Activated naive CD8-positive, alpha-beta T cell treated with anti-CD3 and anti-CD28 coated beads, Interleukin-2, amount 50 U/mL, for 24 hours (primary cell): ENCODE measurements at regions not wholly inside any gene's neighbourhood (a gene's known extent, or its start where the extent isn't known, plus 50 kb on each side); places are given as distances from the start of the nearest gene placed in this dataset.

ENCODE experiments used
- ATAC-seq: fragments of 150-1000 bp; cut with Tn5 transposase; one replicate; pipeline ENCODE4 v1.10.0; 2021
- DNase-seq: peaks from one replicate; pipeline ENCODE4 v3.0.0; 2021
- H3K27ac Mint-ChIP-seq: one replicate; pipeline ENCODE4 v1.8.0; 2021; ENCODE audit warnings: mild to moderate bottlenecking, mixed read lengths
- H3K27me3 Mint-ChIP-seq: one replicate; pipeline ENCODE4 v1.8.0; 2021; ENCODE audit warnings: mixed read lengths
- H3K36me3 Mint-ChIP-seq: one replicate; pipeline ENCODE4 v1.8.0; 2021; ENCODE audit warnings: low read depth, mixed read lengths
- H3K4me1 Mint-ChIP-seq: one replicate; pipeline ENCODE4 v1.8.0; 2021; ENCODE audit warnings: mixed read lengths
- H3K4me3 Mint-ChIP-seq: one replicate; pipeline ENCODE4 v1.8.0; 2021; ENCODE audit warnings: mild to moderate bottlenecking, moderate library complexity, mixed read lengths
- H3K9me3 Mint-ChIP-seq: one replicate; pipeline ENCODE4 v1.8.0; 2021; ENCODE audit warnings: mixed read lengths

DNA sequence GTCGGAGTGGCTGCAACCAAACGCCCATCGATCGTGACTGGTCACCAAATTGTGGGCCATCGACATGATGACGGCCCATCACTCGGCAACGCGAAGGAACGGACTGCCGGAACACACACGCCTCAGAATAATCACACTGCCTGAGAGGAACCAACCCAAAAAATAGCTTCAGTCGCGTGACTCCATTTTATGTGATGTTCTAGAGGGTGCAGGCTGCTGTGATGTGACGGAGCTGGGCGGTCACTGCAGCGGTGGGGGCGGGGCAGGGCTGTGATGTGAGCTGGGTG is 174.6 kb downstream of the CTTN start:
- Mint-ChIP-seq H3K36me3 (no peaks in the 10 kb centered on the region), H3K27ac (no peak overlapping the region), H3K4me1 (no peaks in the 10 kb centered on the region), H3K27me3 (peaks cover 10% of the 10 kb centered on the region), H3K9me3 (no peaks in the 10 kb centered on the region), H3K4me3 (no peak overlapping the region)
- DNase-seq = no peak
- ATAC-seq = no peak

DNA sequence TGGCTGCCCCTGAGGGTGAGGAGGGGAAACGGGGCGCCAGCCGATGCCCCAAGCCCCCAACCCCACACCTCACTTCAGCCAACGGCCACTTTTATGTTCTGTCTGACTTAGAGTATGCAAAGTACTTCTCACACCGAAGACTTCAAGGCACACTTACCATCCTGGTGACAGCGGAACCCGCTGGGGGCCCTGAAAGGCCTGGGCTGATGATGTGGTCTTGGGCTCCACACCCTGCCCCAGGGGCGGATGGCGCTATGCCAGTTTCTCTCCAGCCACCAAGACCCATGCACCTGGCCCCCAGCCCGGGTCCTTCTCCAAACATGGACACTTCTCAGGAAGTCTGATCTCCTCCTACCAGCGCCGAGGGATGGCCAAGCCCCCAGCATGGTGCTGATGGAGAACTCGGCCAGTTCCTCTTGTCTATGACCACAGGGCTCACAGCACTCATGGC is 175.4 kb downstream of the CTTN start:
- H3K27ac Mint-ChIP-seq = no peak overlapping the region
- no peaks in the 10 kb centered on the region for H3K9me3 Mint-ChIP-seq
- H3K36me3 Mint-ChIP-seq = no peaks in the 10 kb centered on the region
- DNase-seq = no peak
- peaks cover 10% of the 10 kb centered on the region for H3K27me3 Mint-ChIP-seq
- H3K4me3 Mint-ChIP-seq = no peak overlapping the region
- ATAC-seq = no peak
- no peaks in the 10 kb centered on the region for H3K4me1 Mint-ChIP-seq

- DNase-seq = no peak
- Mint-ChIP-seq H3K36me3 (no peaks in the 10 kb centered on the region), H3K9me3 (no peaks in the 10 kb centered on the region), H3K4me3 (no peak overlapping the region), H3K4me1 (no peaks in the 10 kb centered on the region), H3K27me3 (peaks cover 3% of the 10 kb centered on the region), H3K27ac (no peak overlapping the region)
- no peak for ATAC-seq
Measured at GRCh38 chr11:70574725-70575347, 176.5 kb downstream of the CTTN start.

DNA sequence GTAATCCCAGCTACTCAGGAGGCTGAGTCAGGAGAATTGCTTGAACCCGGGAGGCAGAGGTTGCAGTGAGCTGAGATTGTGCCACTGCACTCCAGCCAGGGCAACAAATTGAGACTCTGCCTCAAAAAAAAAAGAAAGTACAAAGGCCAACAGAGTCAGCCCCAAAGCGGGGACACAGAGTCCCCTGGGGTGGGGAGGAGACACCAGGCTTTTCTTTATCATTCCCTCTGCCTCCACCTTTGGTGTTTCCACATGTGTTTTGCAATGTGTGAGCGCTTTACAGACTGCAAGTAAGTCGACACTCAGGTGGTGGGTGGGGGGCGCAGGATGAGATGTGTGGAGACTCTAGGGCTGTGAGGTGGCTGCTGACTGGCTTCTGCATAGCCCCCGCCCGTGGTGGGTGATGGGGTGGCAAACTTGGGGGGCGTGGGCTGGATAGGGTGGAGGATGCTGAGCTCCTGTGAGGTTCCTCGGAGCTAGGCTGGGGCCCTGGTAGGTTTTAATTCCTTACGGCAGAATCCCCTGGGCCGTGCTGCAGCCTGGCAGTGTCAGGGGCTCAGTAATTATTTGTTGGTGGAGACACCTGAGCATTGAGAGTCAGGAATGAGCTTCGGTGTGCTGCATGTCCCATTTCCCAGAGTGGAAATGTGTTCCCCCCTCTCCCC is 177.2 kb downstream of the CTTN start:
- Mint-ChIP-seq H3K4me1 (no peaks in the 10 kb centered on the region), H3K9me3 (no peaks in the 10 kb centered on the region), H3K4me3 (no peak overlapping the region), H3K27me3 (peaks cover 3% of the 10 kb centered on the region), H3K36me3 (no peaks in the 10 kb centered on the region), H3K27ac (no peak overlapping the region)
- ATAC-seq (no peak), DNase-seq (no peak)

DNA sequence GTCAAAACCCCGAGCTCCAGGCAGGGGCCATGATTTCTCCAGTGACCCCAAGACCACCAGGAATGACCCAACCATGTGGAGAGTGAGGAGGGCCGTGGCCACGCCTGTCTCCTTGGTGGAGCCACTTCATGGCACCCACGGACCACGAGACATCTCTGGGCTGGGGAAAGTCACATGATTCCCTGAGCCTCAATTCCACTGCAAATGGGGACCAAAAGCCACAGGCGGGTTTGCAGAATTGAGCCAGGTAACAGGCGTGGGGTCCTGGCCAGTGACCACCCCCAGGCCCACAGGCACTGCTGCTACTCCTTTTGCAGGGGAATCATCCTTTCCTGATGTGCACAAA is 178.9 kb downstream of the CTTN start:
- no peak overlapping the region for H3K27ac Mint-ChIP-seq
- H3K4me3 Mint-ChIP-seq = no peak overlapping the region
- H3K4me1 Mint-ChIP-seq = no peaks in the 10 kb centered on the region
- DNase-seq (no peak), ATAC-seq (no peak)
- H3K9me3 Mint-ChIP-seq = no peaks in the 10 kb centered on the region
- H3K27me3 Mint-ChIP-seq = peaks cover 3% of the 10 kb centered on the region
- no peaks in the 10 kb centered on the region for H3K36me3 Mint-ChIP-seq

DNA sequence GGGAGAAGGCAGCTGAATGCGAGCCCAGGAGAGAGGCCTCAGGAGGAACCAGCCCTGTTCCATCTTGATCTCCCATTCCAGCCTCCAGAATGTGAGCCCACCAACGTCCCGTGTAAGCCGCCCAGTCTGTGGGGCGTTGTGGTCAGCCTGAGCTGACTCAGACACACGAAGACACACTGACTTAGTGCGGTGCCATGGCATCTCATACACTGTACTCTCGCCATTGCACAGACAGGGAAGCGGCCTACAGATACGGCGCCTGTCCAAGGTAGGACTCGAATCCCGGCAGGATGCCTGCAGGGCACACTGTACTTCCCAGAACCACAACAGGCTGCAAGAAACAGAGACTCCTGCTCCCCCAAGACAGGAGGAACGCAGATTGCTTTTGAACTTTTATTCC is 179.6 kb downstream of the CTTN start:
- Mint-ChIP-seq H3K9me3 (no peaks in the 10 kb centered on the region), H3K27ac (no peak overlapping the region), H3K4me3 (no peak overlapping the region), H3K4me1 (no peaks in the 10 kb centered on the region), H3K27me3 (peaks cover 3% of the 10 kb centered on the region), H3K36me3 (no peaks in the 10 kb centered on the region)
- ATAC-seq (no peak), DNase-seq (no peak)

DNA sequence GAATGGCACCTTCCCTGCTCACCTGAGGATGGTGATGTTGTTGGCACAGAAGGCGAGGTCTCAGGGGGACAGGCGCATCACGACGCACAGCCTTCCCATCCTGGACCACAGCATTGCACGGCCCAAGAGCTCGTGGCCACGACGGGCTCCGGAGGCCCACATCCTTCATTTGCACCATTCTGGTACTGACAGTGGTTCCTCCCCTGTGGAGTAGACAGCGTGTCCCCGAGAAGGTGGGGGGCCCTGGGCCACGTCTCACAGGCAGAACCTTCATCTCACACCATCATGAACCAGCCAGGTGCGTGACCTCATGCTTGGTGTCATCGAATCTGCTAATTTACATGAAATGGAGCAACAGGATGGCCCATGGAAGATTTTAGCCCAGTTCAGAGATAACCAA is 180.0 kb downstream of the CTTN start:
- Mint-ChIP-seq H3K9me3 (no peaks in the 10 kb centered on the region), H3K27me3 (peaks cover 3% of the 10 kb centered on the region), H3K4me1 (no peaks in the 10 kb centered on the region), H3K27ac (no peak overlapping the region), H3K36me3 (no peaks in the 10 kb centered on the region), H3K4me3 (no peak overlapping the region)
- ATAC-seq = no peak
- DNase-seq = no peak

GRCh38 chr11:70578831-70579230 is 180.5 kb downstream of the CTTN start:
- H3K9me3 Mint-ChIP-seq = no peaks in the 10 kb centered on the region
- H3K4me1 Mint-ChIP-seq = no peaks in the 10 kb centered on the region
- H3K27ac Mint-ChIP-seq = no peak overlapping the region
- DNase-seq (no peak), ATAC-seq (no peak)
- no peaks in the 10 kb centered on the region for H3K36me3 Mint-ChIP-seq
- peaks cover 3% of the 10 kb centered on the region for H3K27me3 Mint-ChIP-seq
- no peak overlapping the region for H3K4me3 Mint-ChIP-seq

GRCh38 chr11:70579316-70579955 is 181.1 kb downstream of the CTTN start:
- Mint-ChIP-seq H3K27ac (no peak overlapping the region), H3K9me3 (no peaks in the 10 kb centered on the region), H3K27me3 (no peaks in the 10 kb centered on the region), H3K36me3 (no peaks in the 10 kb centered on the region), H3K4me3 (no peak overlapping the region), H3K4me1 (no peaks in the 10 kb centered on the region)
- no peak for ATAC-seq
- no peak for DNase-seq

DNA sequence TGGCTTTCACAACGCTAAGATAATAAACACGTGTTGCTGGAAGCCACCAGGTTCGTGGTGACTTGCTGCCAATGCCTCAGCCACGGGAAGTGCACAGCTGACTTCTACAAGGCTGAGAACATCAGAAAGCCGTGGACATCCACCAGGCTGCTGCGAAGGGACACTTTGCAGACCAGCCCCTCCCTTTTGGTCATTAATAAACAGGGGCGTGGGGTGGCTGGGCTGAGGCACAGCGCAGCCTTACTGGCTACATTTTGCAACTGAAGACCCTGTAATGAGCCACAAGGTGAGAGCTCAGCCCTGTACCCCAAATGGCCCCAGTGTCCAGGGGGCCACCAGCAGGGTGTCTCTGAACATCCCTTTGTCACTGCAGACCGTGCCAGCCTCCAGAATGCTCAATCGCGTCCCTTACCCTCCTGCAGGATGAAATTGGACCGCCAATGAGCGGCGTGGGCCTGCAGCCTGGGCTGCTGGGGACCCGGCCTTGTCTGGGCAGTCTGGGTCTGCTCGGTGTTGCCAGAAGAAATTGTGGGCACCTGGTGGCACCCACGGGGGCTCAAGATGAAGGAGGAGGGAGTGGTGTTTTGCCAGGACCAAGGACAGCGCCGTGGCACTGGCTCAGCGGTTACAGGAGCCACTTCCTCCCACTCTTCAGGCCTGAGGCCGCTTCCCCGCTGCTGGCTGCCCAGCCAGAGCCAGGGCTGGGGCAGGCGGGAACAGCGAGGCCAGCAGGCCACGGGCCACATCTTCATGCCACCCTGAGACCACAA is 181.9 kb downstream of the CTTN start:
- Mint-ChIP-seq H3K27me3 (no peaks in the 10 kb centered on the region), H3K4me1 (no peaks in the 10 kb centered on the region), H3K9me3 (no peaks in the 10 kb centered on the region), H3K36me3 (no peaks in the 10 kb centered on the region), H3K4me3 (no peak overlapping the region), H3K27ac (no peak overlapping the region)
- no peak for ATAC-seq
- no peak for DNase-seq

DNA sequence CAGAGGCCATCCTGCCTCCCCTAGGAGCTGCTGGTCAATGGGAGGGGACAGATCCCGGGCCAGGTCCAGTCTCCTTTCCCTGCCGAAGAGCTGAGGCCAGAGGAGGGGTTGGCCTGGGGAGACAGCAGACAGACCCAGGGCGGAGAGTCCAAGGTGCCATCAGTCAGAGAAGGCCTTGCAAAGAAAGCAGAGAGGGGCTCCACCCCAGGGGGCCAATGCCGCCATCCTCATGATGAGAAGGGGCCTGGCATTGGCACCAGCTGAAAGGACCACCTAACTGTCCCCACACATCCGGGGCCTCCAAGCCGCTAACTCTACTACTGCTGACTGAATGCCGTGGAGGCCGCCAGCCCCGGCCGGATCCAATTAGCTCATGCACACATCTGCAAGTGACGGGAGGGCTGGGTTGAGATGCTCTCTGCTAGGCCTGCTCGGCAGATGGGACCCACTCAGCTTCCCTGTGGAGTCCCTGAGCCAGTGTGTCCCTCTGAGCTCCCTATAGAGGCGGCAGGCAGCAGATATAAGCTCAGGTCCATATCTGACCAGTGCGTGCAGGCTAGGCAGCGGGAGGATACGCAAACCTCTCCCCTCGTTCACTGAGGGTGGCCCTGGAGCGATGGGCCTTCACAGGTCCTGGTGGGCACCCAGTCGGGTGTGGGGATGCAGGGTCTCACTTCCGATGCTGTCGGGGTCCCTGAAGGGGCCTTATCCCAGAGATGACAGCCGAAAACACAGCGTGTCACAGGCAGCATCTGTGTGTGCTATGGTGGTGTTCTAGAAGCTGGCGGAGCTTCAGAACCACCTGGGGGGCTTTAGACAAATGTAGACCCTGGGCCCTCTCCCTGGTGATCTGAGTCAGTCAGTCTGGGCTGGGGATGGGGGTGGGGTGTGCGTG is 183.9 kb downstream of the CTTN start:
- no peak overlapping the region for H3K4me3 Mint-ChIP-seq
- H3K36me3 Mint-ChIP-seq = no peaks in the 10 kb centered on the region
- ATAC-seq (no peak), DNase-seq (no peak)
- peaks cover 14% of the 10 kb centered on the region for H3K27me3 Mint-ChIP-seq
- H3K27ac Mint-ChIP-seq = no peak overlapping the region
- no peaks in the 10 kb centered on the region for H3K4me1 Mint-ChIP-seq
- H3K9me3 Mint-ChIP-seq = no peaks in the 10 kb centered on the region

DNA sequence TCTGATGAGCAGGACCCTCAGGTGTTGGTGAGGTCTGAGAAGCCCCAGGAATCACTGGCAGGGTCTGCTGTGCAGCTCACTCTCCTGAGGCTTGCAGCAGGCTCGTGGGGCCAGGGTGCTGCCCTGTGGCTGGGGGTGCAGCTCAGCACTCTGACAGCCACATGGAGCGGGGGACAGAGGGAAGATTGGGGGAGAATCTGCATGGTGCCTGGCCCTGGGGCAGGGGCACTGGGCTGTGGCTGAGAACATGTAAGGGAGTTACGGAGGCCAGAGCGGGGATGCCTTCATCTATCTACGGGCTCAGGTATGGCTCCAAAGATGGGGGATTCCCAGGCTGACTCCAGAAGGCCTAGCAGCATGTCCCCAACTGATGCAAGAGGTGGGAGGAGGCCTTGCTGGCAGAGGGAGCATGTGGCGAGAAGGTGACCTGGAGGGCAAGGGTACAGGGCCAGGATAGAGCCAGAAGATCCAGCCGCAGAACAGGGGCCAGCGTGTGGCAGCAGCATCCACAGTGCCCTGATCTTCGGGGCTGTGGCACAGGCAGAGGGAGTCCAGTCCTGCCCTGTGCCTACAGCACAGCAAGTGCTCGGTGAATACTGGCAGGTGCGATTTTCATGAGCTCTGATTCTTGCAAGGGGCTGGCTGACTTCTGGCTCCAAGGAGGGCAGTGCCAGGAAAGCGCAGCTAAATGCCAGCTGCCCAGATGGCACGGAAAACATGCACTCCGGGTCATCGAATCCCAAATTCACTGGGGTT is 184.7 kb downstream of the CTTN start:
- DNase-seq (no peak), ATAC-seq (no peak)
- H3K36me3 Mint-ChIP-seq = no peaks in the 10 kb centered on the region
- no peak overlapping the region for H3K27ac Mint-ChIP-seq
- no peak overlapping the region for H3K4me3 Mint-ChIP-seq
- H3K9me3 Mint-ChIP-seq = no peaks in the 10 kb centered on the region
- H3K4me1 Mint-ChIP-seq = no peaks in the 10 kb centered on the region
- H3K27me3 Mint-ChIP-seq = peaks cover 19% of the 10 kb centered on the region

GRCh38 chr11:70583781-70584218 is 185.5 kb downstream of the CTTN start:
- Mint-ChIP-seq H3K9me3 (no peaks in the 10 kb centered on the region), H3K4me3 (no peak overlapping the region), H3K36me3 (no peaks in the 10 kb centered on the region), H3K27me3 (peaks cover 22% of the 10 kb centered on the region), H3K4me1 (no peaks in the 10 kb centered on the region), H3K27ac (no peak overlapping the region)
- DNase-seq = no peak
- no peak for ATAC-seq
